Neural cell (in vitro differentiated cells): ENCODE measurements at regions not wholly inside any gene's neighbourhood (a gene's known extent, or its start where the extent isn't known, plus 50 kb on each side); places are given as distances from the start of the nearest gene placed in this dataset.

ENCODE experiments used
- H2AFZ ChIP-seq: fragments of 200-600, 300-800 bp; sonication (generic), shearing (Covaris generic); 2 replicates; pipeline ENCODE4 v1.6.0; 2014; ENCODE audit warnings: low read depth, mild to moderate bottlenecking, antibody characterized with exemption, low read length, moderate library complexity
- H3F3A ChIP-seq: fragments of 200-600 bp; shearing (Covaris generic); 2 replicates; pipeline ENCODE4 v1.6.1; 2016; ENCODE audit warnings: mild to moderate bottlenecking, moderate library complexity, mixed read lengths, antibody characterized with exemption, low read length; ENCODE audit not compliant: insufficient read depth, poor library complexity, severe bottlenecking
- H3K27ac ChIP-seq: fragments of 200-600, 300-800 bp; sonication (generic), shearing (Covaris generic); 2 replicates; pipeline ENCODE4 v1.5.1; 2014; ENCODE audit warnings: mild to moderate bottlenecking, low read length, moderate library complexity
- H3K27me3 ChIP-seq: fragments of 300-800, 200-600 bp; sonication (generic), shearing (Covaris generic); 2 replicates; pipeline ENCODE4 v1.6.0; 2014; ENCODE audit warnings: mild to moderate bottlenecking, low read depth, low read length, moderate library complexity; ENCODE audit not compliant: insufficient read depth
- H3K36me3 ChIP-seq: fragments of 300-800, 200-600 bp; sonication (generic), shearing (Covaris generic); 2 replicates; pipeline ENCODE4 v1.5.1; 2014; ENCODE audit warnings: mild to moderate bottlenecking, antibody characterized with exemption, low read length, moderate library complexity; ENCODE audit not compliant: insufficient read depth
- H3K4me2 ChIP-seq: fragments of 300-800, 200-600 bp; sonication (generic), shearing (Covaris generic); 2 replicates; pipeline ENCODE4 v1.6.0; 2014; ENCODE audit warnings: mild to moderate bottlenecking, low read length
- H3K4me3 ChIP-seq: fragments of 300-800, 200-600 bp; sonication (generic), shearing (Covaris generic); 2 replicates; pipeline ENCODE4 v1.5.1; 2014; ENCODE audit warnings: mild to moderate bottlenecking, low read length, moderate library complexity
- H3K79me2 ChIP-seq: fragments of 200-600 bp; shearing (Covaris generic); replicated peaks from 2 replicates; pipeline ENCODE4 v1.6.0; 2014; ENCODE audit warnings: mild to moderate bottlenecking, low read length, moderate library complexity; ENCODE audit not compliant: insufficient read depth
- H3K9ac ChIP-seq: fragments of 300-800, 200-600 bp; sonication (generic), shearing (Covaris generic); 2 replicates; pipeline ENCODE4 v1.6.1; 2016; ENCODE audit warnings: mild to moderate bottlenecking, low read length, mixed read lengths
- H3K9me2 ChIP-seq: fragments of 200-600 bp; shearing (Covaris generic); 2 replicates; pipeline ENCODE4 v1.6.1; 2016; ENCODE audit warnings: mild to moderate bottlenecking, low read length, mixed read lengths; ENCODE audit not compliant: insufficient read depth
- H3K9me3 ChIP-seq: fragments of 200-600, 300-800 bp; sonication (generic), shearing (Covaris generic); 2 replicates; pipeline ENCODE4 v1.6.1; 2016; ENCODE audit warnings: mild to moderate bottlenecking, mixed run types, low read length, moderate library complexity, mixed read lengths
- H4K20me1 ChIP-seq: fragments of 200-600 bp; shearing (Covaris generic); 2 replicates; pipeline ENCODE4 v1.6.1; 2016; ENCODE audit warnings: mild to moderate bottlenecking, mixed run types; ENCODE audit not compliant: insufficient read depth
- EP300 ChIP-seq: fragments of 450-650 bp; conservative IDR thresholded peaks from 2 replicates; pipeline ENCODE4 v1.6.1; 2014; ENCODE audit warnings: antibody characterized with exemption, mild to moderate bottlenecking, moderate library complexity; ENCODE audit not compliant: poor library complexity, severe bottlenecking
- EZH2 ChIP-seq: fragments of 200-600, 300-800 bp; shearing (Covaris generic), sonication (generic); IDR thresholded peaks from 2 replicates; pipeline ENCODE4 v1.6.1; 2014; ENCODE audit warnings: antibody characterized with exemption, low read length, borderline replicate concordance, mild to moderate bottlenecking; ENCODE audit not compliant: insufficient read depth, poor library complexity, severe bottlenecking
- MXI1 ChIP-seq: fragments of 450-650 bp; conservative IDR thresholded peaks from 2 replicates; pipeline ENCODE4 v1.6.1; 2014; ENCODE audit warnings: antibody characterized with exemption, mild to moderate bottlenecking; ENCODE audit not compliant: poor library complexity, severe bottlenecking
- POLR2AphosphoS5 ChIP-seq: IDR thresholded peaks from 2 replicates; pipeline ENCODE4 v1.6.1; 2012
- RAD21 ChIP-seq: fragments of 450-650 bp; conservative IDR thresholded peaks from 2 replicates; pipeline ENCODE4 v1.6.1; 2014; ENCODE audit warnings: antibody characterized with exemption, mild to moderate bottlenecking, moderate library complexity
- SMC3 ChIP-seq: fragments of 450-650 bp; conservative IDR thresholded peaks from 2 replicates; pipeline ENCODE4 v1.6.1; 2014; ENCODE audit warnings: antibody characterized with exemption, mild to moderate bottlenecking, moderate library complexity; ENCODE audit not compliant: poor library complexity
- TAF1 ChIP-seq: IDR thresholded peaks from 2 replicates; pipeline ENCODE4 v1.6.1; 2012; ENCODE audit warnings: low read depth
- TF ChIP-seq, protein P1 (sequence below): IDR thresholded peaks from 2 replicates; pipeline ENCODE4 v1.6.1; 2012; ENCODE audit warnings: borderline replicate concordance
- TF ChIP-seq, protein P2 (sequence below): fragments of 450-650 bp; IDR thresholded peaks from 2 replicates; pipeline ENCODE4 v1.5.1; 2014; ENCODE audit warnings: antibody characterized with exemption, mild to moderate bottlenecking, moderate library complexity; ENCODE audit not compliant: poor library complexity, severe bottlenecking

DNA sequence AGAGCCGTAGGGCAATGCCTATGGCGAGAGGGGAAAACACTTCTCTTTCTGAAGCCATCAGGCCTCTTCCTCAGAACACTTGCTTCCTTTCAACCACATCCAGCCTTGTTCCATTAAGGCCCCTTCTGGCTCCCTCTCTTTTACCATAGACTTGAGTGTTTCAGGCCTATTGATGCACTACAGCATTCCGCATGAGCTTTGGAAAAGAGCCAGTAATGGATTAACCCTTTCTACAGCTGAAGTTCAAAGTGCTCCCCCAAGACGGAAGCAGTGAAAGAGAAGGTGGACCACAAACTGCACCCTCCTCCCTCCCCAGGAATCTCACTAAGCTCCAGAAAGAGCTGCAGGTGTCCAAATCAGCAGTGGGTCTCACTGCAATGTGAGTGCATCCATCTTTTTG is 102.7 kb upstream of the C7orf33 start:
- H3K4me3 ChIP-seq, result no peak overlapping the region
- no peak for TF ChIP-seq POLR2AphosphoS5
- TF ChIP-seq EP300, result no peak
- no peak for TF ChIP-seq EZH2
- TF ChIP-seq MXI1, result no peak
- TF ChIP-seq, protein P1, sequence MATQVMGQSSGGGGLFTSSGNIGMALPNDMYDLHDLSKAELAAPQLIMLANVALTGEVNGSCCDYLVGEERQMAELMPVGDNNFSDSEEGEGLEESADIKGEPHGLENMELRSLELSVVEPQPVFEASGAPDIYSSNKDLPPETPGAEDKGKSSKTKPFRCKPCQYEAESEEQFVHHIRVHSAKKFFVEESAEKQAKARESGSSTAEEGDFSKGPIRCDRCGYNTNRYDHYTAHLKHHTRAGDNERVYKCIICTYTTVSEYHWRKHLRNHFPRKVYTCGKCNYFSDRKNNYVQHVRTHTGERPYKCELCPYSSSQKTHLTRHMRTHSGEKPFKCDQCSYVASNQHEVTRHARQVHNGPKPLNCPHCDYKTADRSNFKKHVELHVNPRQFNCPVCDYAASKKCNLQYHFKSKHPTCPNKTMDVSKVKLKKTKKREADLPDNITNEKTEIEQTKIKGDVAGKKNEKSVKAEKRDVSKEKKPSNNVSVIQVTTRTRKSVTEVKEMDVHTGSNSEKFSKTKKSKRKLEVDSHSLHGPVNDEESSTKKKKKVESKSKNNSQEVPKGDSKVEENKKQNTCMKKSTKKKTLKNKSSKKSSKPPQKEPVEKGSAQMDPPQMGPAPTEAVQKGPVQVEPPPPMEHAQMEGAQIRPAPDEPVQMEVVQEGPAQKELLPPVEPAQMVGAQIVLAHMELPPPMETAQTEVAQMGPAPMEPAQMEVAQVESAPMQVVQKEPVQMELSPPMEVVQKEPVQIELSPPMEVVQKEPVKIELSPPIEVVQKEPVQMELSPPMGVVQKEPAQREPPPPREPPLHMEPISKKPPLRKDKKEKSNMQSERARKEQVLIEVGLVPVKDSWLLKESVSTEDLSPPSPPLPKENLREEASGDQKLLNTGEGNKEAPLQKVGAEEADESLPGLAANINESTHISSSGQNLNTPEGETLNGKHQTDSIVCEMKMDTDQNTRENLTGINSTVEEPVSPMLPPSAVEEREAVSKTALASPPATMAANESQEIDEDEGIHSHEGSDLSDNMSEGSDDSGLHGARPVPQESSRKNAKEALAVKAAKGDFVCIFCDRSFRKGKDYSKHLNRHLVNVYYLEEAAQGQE, result no peak
- TF ChIP-seq RAD21, result no peak
- TF ChIP-seq, protein P2, sequence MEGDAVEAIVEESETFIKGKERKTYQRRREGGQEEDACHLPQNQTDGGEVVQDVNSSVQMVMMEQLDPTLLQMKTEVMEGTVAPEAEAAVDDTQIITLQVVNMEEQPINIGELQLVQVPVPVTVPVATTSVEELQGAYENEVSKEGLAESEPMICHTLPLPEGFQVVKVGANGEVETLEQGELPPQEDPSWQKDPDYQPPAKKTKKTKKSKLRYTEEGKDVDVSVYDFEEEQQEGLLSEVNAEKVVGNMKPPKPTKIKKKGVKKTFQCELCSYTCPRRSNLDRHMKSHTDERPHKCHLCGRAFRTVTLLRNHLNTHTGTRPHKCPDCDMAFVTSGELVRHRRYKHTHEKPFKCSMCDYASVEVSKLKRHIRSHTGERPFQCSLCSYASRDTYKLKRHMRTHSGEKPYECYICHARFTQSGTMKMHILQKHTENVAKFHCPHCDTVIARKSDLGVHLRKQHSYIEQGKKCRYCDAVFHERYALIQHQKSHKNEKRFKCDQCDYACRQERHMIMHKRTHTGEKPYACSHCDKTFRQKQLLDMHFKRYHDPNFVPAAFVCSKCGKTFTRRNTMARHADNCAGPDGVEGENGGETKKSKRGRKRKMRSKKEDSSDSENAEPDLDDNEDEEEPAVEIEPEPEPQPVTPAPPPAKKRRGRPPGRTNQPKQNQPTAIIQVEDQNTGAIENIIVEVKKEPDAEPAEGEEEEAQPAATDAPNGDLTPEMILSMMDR, result no peak
- no peak for TF ChIP-seq SMC3
- TF ChIP-seq TAF1, result no peak
- H3K4me2 ChIP-seq, result no peak overlapping the region
- H3K27ac ChIP-seq, result no peak overlapping the region
- H3K9ac ChIP-seq, result no peak overlapping the region
- no peaks in the 10 kb centered on the region for H3K27me3 ChIP-seq
- H3F3A ChIP-seq, result no peaks in the 10 kb centered on the region
- no peaks in the 10 kb centered on the region for H3K9me3 ChIP-seq
- H3K79me2 ChIP-seq, result no peaks in the 10 kb centered on the region
- no peak overlapping the region for H2AFZ ChIP-seq
- no peaks in the 10 kb centered on the region for H4K20me1 ChIP-seq
- no peaks in the 10 kb centered on the region for H3K9me2 ChIP-seq
- no peaks in the 10 kb centered on the region for H3K36me3 ChIP-seq

DNA sequence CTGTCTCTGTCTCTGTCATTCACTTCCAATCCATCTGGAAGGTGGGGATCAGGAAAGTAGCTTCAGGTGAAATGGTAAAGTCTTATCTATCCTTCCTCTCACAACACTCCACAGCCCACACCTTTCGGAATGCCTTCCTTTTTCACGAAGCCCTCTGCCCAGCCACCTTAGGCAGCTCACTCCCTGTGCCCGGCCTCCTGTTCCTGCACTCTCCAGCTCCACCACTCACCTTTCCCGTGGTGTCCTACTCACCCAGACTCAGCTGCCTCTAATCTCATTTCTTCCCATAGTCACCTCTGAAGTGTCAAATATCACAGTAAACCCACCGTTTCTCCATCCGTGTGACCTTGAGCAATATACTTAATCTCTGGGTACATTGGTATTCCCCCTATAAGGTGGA is 100.9 kb upstream of the C7orf33 start:
- H3K4me2 ChIP-seq, result no peak overlapping the region
- H3K36me3 ChIP-seq, result no peaks in the 10 kb centered on the region
- no peaks in the 10 kb centered on the region for H3F3A ChIP-seq
- H2AFZ ChIP-seq, result no peak overlapping the region
- no peaks in the 10 kb centered on the region for H3K79me2 ChIP-seq
- H3K4me3 ChIP-seq, result no peak overlapping the region
- TF ChIP-seq, protein P2, result no peak
- TF ChIP-seq SMC3 (no peak), MXI1 (no peak), EP300 (no peak), POLR2AphosphoS5 (no peak), EZH2 (no peak), RAD21 (no peak), TAF1 (no peak)
- TF ChIP-seq, protein P1, result no peak
- no peaks in the 10 kb centered on the region for H3K9me2 ChIP-seq
- H3K27ac ChIP-seq, result no peak overlapping the region
- no peaks in the 10 kb centered on the region for H3K9me3 ChIP-seq
- no peaks in the 10 kb centered on the region for H3K27me3 ChIP-seq
- H4K20me1 ChIP-seq, result no peaks in the 10 kb centered on the region
- H3K9ac ChIP-seq, result no peak overlapping the region
